ENCODE measurements at regions not wholly inside any gene's neighbourhood (a gene's known extent, or its start where the extent isn't known, plus 50 kb on each side); places are given as distances from the start of the nearest gene placed in this dataset.

GRCh38 chr9:88833946-88834345 is 157.3 kb upstream of the S1PR3 start:
- no peak for TF ChIP-seq EZH2 (IDR thresholded peaks at IDR 0.05; ENCODE audit: borderline replicate concordance, low read depth, low read length, severe bottlenecking)
- no peak for TF ChIP-seq CTCF (IDR thresholded peaks at IDR 0.05; ENCODE audit: extremely low read depth in 1 of 2, insufficient read depth in 1 of 2, low read depth in 1 of 2, low read length in 2 of 2)
- no peak for TF ChIP-seq POLR2AphosphoS5 (IDR thresholded peaks at IDR 0.05; ENCODE audit: insufficient read depth, low read depth, low read length)
- no peak for TF ChIP-seq POLR2A (IDR thresholded peaks at IDR 0.05; ENCODE audit: low read depth, low read length)
- no peak for TF ChIP-seq JUN (IDR thresholded peaks at IDR 0.05; ENCODE audit: borderline replicate concordance, insufficient read depth, insufficient read length, low read depth)

Measured in endothelial cell of umbilical vein (primary cell).